ENCODE measurements at regions not wholly inside any gene's neighbourhood (a gene's known extent, or its start where the extent isn't known, plus 50 kb on each side); places are given as distances from the start of the nearest gene placed in this dataset.

DNA sequence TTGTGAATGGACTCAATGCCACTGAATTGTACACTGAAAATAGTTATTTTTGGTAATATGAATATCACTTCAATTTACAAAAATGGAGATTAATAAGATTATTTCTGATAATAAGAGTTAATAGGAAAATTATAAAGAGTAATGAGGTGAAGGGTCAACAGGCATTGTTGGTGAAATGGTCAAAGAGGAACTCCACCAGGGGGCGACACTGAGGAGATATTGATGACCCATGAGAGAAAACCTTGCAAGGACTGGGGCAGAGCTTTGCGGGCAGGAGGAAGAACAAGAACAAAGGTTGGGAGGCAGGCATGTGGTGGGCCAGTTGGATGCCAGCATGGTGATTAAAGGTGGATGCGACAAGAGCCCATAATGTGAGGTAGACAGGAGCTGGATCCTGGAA is 74.0 kb upstream of the XYLT1 start:
- TF ChIP-seq EP300 (IDR thresholded peaks at IDR 0.05) = no peak
- TF ChIP-seq, protein P1, sequence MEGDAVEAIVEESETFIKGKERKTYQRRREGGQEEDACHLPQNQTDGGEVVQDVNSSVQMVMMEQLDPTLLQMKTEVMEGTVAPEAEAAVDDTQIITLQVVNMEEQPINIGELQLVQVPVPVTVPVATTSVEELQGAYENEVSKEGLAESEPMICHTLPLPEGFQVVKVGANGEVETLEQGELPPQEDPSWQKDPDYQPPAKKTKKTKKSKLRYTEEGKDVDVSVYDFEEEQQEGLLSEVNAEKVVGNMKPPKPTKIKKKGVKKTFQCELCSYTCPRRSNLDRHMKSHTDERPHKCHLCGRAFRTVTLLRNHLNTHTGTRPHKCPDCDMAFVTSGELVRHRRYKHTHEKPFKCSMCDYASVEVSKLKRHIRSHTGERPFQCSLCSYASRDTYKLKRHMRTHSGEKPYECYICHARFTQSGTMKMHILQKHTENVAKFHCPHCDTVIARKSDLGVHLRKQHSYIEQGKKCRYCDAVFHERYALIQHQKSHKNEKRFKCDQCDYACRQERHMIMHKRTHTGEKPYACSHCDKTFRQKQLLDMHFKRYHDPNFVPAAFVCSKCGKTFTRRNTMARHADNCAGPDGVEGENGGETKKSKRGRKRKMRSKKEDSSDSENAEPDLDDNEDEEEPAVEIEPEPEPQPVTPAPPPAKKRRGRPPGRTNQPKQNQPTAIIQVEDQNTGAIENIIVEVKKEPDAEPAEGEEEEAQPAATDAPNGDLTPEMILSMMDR (IDR thresholded peaks at IDR 0.05) = no peak
- no peak for TF ChIP-seq POLR2A (IDR thresholded peaks at IDR 0.05)

Measured in ovary (tissue), 3 donors.